Thyroid gland (tissue), 4 donors: ENCODE measurements at regions not wholly inside any gene's neighbourhood (a gene's known extent, or its start where the extent isn't known, plus 50 kb on each side); places are given as distances from the start of the nearest gene placed in this dataset.

Experiments
- POLR2A ChIP-seq, 2 donors: fragments of 450-650 bp; IDR thresholded peaks; one replicate each; pipeline ENCODE4 v1.6.1; 2017; ENCODE audit warnings: antibody characterized with exemption in 2 of 2, mild to moderate bottlenecking in 2 of 2, moderate library complexity in 1 of 2
- TF ChIP-seq, protein P1 (sequence below), 6 experiments: fragments of 200-600 bp in 3 of 6; fragments of 450-650 bp in 3 of 6; sonication (generic) in 3 of 6; IDR thresholded peaks; one replicate each; pipeline ENCODE4 v1.5.1; 2016 to 2019; ENCODE audit warnings: antibody characterized with exemption in 6 of 6, mild to moderate bottlenecking in 2 of 6, inconsistent platforms in 1 of 6, moderate library complexity in 1 of 6

- TF ChIP-seq, protein P1, sequence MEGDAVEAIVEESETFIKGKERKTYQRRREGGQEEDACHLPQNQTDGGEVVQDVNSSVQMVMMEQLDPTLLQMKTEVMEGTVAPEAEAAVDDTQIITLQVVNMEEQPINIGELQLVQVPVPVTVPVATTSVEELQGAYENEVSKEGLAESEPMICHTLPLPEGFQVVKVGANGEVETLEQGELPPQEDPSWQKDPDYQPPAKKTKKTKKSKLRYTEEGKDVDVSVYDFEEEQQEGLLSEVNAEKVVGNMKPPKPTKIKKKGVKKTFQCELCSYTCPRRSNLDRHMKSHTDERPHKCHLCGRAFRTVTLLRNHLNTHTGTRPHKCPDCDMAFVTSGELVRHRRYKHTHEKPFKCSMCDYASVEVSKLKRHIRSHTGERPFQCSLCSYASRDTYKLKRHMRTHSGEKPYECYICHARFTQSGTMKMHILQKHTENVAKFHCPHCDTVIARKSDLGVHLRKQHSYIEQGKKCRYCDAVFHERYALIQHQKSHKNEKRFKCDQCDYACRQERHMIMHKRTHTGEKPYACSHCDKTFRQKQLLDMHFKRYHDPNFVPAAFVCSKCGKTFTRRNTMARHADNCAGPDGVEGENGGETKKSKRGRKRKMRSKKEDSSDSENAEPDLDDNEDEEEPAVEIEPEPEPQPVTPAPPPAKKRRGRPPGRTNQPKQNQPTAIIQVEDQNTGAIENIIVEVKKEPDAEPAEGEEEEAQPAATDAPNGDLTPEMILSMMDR (IDR thresholded peaks at IDR 0.05): no peak
- no peak for TF ChIP-seq POLR2A (IDR thresholded peaks at IDR 0.05)
Measured at GRCh38 chr18:78378983-78379382, 600.6 kb upstream of the SALL3 start.
